Hematopoietic multipotent progenitor cell (in vitro differentiated cells): ENCODE measurements at regions not wholly inside any gene's neighbourhood (a gene's known extent, or its start where the extent isn't known, plus 50 kb on each side); places are given as distances from the start of the nearest gene placed in this dataset.

Experiments used
- DNase-seq, 3 donors: peaks; one replicate each; pipeline ENCODE4 v3.0.0-alpha.2; 2011 to 2015; ENCODE audit warnings: low read depth in 2 of 3, low spot score in 2 of 3

- no peak for DNase-seq
These were observed 543.9 kb upstream of the JARID2 start for GRCh38 chr6:14701946-14702345.

DNA sequence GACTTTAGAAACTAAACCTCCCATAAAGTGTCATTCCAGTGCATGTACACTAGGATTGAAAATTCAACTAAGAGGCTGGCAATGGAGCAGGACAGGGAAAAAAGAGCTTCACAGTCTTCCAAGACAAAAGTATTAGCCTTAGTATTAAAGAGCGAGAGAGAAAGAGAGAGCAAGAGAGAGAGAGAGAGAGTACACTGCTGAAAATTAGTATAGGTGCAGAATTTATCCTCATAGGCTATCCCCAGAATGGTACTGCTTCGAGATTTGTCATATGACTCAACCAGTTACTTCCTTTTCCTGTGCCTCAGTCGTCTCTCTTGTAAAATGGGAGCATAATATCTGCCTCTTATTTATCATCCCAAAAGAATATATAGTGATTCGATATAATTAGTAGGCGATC lies 543.2 kb upstream of the JARID2 start:
- DNase-seq, result no peak

- no peak for DNase-seq
These were observed 542.3 kb upstream of the JARID2 start for GRCh38 chr6:14703586-14703985.

DNA sequence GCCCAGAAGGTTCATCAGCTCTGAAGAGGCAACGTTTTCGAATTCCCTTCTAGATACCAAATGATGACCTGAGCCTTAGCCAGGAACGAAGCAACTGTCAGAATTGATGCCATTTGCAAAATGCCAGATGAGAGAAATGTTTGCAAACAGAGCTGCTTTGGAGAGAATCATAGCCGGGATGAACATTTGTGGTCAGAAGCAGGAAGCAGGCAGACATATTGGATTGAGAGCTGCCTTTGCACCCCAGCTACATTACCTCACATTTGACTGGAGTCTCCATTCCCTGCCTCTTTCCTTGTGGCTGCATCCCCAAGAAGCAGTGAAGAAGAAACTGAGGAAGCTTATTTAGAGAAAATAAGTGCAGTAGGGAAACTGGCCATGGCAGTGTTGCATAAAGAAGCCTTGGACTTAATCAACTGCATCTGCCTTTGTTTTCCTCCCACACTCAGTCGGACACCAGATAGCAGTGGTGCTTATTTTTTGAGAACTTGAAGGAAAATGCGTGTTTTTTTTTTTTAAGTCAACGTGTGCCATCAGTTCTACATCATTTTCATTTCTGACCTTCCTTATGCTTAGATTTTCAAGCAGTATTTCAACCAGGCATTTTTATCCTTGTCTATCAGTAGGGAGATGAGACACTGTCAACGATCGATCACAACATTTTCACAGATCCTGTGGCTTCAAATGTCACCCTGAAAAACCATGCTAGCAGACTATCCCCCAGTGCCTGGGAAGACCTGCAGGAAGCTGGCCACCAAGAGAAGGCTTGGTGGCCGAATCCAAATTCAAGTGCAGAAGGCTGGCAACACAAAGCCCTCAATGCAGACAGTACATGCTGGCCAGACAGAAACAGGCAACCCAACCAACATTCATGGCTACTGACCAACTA lies 541.2 kb upstream of the JARID2 start:
- DNase-seq, result no peak

DNA sequence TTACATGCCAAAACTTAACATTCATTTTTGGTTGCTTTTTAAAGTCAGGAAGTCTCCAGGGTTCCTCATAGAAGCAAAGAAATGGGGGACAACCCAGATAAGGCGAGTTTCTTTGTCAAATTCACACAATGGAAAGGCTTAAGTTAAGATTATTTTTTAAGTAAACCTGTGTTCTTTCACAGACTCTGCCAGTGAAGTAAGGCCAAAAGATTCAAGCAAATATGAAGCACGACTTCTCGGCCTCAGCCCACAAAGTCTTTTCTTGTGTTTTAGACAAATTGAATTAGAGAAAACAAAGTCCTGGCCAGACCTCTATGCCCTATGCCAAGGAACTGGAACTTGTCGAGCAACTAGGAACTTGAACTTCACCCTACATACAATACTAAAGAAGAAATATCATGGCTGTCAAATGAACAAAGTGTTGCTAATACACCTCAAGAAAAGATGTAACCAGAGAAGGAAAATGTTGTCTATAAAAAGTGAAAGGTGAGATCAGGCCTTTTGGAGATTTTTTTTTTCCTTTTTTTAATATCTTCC lies 540.0 kb upstream of the JARID2 start:
- no peak for DNase-seq

DNA sequence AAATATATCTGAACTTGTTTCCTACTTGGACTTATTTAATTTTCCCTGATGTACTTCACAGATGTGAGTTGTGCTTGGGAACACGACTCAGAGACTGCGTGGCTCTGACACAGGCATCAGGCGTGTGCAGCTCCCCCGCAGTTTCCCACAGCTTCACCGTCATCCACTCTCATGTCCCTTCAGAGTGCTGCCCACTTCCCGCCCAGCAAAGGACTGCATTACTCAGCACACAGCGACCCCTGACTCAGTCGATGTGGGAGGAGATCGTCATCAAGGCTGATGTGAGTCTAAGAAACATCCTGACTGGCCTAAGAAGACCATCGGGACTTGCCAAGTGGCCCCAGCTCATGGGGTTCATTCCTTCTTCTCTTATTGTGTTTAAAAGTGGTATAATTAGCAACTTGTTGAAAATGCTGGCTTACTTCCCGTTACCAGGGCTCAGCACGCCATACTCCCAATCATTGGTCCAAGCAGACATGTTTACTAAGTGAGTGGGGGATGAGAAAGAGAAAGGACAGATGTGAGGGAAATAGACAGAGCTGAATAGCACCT lies 539.4 kb upstream of the JARID2 start:
- no peak for DNase-seq

DNA sequence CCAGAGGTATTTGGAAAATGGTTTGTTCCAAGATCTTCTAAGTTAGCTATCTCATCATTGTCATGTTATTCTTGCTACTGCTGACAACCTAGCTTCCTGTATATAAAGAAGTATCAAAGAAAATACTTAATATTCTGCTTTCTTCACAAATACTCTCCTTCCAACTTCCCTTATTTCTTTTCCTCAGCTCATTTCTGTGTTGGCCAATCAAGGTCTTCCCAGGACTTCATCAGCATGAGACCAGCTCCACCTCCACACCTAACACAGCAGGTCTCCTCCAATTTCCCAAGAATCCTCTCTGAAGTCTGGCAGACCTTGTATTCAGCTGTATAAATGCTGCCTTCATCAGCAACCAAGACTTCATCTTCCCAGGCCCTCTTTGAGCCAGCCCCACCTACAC lies 538.6 kb upstream of the JARID2 start:
- DNase-seq, result no peak

GRCh38 chr6:14707971-14708465 lies 537.9 kb upstream of the JARID2 start:
- DNase-seq, result no peak

DNA sequence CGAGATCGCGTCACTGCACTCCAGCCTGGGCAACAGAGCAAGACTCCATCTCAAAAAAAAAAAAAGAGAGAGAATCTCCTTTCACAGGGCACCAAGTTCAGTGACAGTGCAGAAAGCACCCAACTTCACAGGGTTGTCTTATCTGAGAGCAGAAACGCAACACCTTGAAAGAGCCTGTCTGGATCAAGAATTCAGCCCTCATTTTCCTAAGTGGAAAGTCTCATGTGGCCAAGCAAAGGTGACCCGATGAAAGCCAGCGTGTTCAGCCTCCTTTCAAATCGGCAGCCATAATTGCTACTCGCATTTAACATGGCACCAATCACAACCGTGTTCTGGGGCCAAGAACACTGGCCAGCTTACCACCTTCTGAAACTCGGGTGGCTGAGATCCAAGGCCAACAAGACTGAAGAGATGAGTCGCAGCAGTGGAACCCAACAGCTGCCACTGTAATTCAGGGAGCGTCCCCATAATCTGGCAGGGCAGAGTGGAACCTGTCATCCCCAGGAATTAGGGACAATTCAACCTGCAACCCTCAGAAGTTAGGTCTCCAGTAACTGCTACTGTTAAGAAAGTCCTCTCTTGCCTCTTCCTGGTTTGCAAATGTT lies 536.7 kb upstream of the JARID2 start:
- DNase-seq, result no peak

GRCh38 chr6:14709900-14710299 lies 536.0 kb upstream of the JARID2 start:
- no peak for DNase-seq

DNA sequence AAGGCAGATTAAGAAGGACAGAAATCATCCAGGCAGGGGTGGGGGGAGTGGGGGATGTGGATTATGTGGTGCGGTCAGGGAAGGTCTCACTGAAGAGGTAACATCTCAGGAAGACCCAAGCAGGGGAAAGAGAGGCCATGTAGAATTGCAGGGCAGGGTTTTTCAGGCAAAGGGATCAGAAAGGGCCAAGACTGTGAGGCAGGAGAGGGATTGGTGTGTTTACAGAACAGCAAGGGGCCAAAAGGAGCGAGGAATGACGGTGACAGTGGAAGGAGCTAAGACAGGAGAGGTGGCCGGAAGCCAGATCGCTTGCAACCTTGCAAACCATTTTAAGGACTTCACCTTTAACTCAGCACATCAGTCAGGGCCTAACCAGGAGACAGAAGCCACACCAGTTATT lies 535.4 kb upstream of the JARID2 start:
- DNase-seq, result no peak

DNA sequence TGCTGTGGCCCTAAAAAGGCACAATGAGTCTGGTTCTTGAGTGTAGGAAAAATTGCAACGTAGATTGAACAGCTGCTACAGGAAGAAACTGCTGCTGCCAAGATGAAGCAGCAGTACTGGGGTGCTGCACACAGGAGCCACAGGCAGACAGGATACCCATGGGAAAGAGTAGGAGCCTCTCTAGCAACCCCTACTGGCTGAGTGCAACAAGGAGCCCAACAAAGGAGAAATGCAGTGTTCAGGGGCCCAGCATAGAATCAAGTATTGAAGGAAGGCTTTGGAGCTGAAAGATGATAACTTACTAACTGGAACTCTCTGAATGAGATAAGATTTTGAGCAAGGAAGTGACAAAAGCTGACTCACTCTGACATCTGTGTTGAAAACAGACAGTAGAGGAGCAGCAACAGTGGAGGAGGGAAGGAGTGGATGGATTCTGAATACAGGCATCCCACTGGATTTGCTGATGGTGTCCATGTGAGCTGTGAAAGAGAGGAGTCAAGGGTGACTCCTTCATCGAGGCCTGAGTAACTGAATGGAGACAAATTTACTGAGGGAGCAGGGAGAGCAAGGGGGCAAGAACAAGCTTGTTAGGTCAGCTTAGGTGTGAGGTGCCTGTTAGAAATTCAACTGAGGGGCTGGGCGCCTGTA lies 534.7 kb upstream of the JARID2 start:
- DNase-seq, result peak in 2 of 3 donors; percentile 70 to 86

DNA sequence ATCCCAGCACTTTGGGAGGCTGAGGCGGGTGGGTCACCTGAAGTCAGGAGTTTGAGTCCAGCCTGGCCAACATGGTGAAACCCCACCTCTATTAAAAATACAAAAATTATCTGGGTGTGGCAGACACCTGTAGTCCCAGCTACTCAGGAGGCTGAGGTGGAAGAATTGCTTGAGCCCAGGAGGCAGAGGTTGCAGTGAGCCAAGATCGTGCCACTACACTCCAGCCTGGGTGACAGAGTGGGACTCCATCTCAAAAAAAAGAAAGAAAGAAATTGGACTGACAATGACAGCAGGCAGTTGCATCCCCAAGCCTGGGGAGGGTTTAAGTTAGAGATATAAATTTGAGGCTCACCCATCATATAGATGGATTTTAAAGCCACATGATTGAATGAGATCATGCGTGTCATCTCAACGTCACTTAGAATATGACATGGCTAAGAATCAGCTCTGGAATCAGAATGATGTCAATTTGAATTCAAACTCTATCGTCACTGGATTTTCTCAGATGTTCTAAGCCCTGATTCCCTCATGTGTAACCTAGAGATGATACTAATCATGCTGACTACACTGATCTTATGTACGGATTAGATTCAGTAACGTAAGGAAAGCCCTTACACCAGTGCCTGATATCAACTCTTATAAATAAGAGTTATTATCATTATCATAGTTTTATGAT lies 534.0 kb upstream of the JARID2 start:
- DNase-seq, result no peak

- no peak for DNase-seq
These were observed 532.6 kb upstream of the JARID2 start for GRCh38 chr6:14713008-14713960.

DNA sequence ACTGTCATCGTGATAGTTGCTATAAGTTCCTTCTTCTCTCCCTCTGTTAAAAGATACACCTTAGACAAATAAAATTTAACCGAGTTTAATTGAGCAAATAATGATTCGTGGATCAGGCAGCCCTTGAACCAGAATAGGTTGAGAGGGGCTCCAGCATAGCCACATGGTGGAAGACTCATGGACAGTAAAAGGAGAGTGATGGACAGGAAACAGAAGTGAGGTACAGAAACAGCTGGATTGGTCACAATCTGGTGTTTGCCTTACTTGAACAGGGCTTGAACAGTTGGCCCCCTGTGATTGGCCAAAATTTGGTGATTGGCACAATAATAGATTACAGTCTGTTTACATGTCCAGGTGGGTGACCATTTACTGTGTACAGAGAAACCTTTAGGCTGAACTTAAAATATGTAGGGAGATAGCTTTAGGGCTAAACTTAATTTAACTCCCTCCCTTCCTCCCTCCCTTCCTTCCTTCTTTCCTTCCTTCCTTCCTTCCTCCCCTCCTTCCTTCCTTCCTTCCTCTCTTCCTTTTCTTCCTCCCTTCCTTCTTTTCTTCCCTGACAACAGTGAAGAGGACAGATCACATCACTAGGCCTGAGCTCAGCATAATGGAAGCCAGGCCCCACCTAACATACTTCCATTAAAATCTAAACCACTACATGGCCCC lies 531.8 kb upstream of the JARID2 start:
- DNase-seq, result no peak

GRCh38 chr6:14715076-14715475 lies 530.8 kb upstream of the JARID2 start:
- no peak for DNase-seq

GRCh38 chr6:14716499-14717146 lies 529.2 kb upstream of the JARID2 start:
- DNase-seq, result no peak

DNA sequence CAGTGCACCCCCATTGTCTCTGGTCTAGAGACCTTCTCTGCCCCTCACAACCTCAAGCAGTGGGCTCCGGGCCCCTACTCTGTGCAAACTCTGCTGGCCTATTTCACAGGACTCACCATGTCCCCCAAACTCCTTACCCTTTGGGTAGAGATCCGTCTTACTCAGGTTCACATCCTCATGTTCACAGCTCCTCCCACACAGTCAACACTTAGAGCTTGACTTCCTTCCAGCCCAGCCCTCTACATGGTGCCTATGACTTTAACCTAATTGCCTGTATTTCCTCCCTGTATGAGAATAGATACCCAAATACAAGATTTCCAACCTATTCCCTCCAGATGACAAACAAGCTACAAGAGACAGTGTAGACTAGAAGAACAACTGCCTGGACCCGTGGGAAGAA lies 528.6 kb upstream of the JARID2 start:
- DNase-seq, result no peak
